Cardiac fibroblast (primary cell): ENCODE measurements at regions not wholly inside any gene's neighbourhood (a gene's known extent, or its start where the extent isn't known, plus 50 kb on each side); places are given as distances from the start of the nearest gene placed in this dataset.

Experiments used
- DNase-seq, 2 donors: peaks; one replicate each; pipeline versions ENCODE4 v3.0.0 to v3.0.0-alpha.2; 2010; ENCODE audit warnings: low read depth in 2 of 2
- H3K4me3 ChIP-seq, 2 donors: replicated peaks in 1 of 2; 1 replicate in 1 of 2; 2 replicates in 1 of 2; pipeline ENCODE4 v1.5.1; 2011; ENCODE audit warnings: low read depth in 2 of 2, low read length in 2 of 2, mild to moderate bottlenecking in 2 of 2, moderate library complexity in 1 of 2
- CTCF ChIP-seq: IDR thresholded peaks from one replicate; pipeline ENCODE4 v1.5.1; 2011; ENCODE audit warnings: low read depth, mild to moderate bottlenecking, low read length, inconsistent platforms

- H3K4me3 ChIP-seq, result no peak overlapping the region
- no peak for DNase-seq
- TF ChIP-seq CTCF, result no peak
These were observed 106.6 kb downstream of the VEGFA start for GRCh38 chr6:43876602-43877001.

GRCh38 chr6:43875849-43876572, 106.0 kb downstream of the VEGFA start:
- TF ChIP-seq CTCF, result no peak
- no peak for DNase-seq
- H3K4me3 ChIP-seq, result no peak overlapping the region

GRCh38 chr6:43874814-43875590, 105.0 kb downstream of the VEGFA start:
- no peak for TF ChIP-seq CTCF
- no peak overlapping the region for H3K4me3 ChIP-seq
- DNase-seq, result no peak

GRCh38 chr6:43873806-43874714, 104.0 kb downstream of the VEGFA start:
- no peak for TF ChIP-seq CTCF
- DNase-seq, result no peak
- H3K4me3 ChIP-seq, result no peak overlapping the region

- no peak for DNase-seq
- TF ChIP-seq CTCF, result no peak
- no peak overlapping the region for H3K4me3 ChIP-seq
These were observed 101.9 kb downstream of the VEGFA start for GRCh38 chr6:43871933-43872332.

GRCh38 chr6:43871284-43871683, 101.3 kb downstream of the VEGFA start:
- DNase-seq, result no peak
- H3K4me3 ChIP-seq, result no peak overlapping the region
- no peak for TF ChIP-seq CTCF
